GM23338 (cell line): ENCODE measurements at regions not wholly inside any gene's neighbourhood (a gene's known extent, or its start where the extent isn't known, plus 50 kb on each side); places are given as distances from the start of the nearest gene placed in this dataset.

Experiments
- CREB1 ChIP-seq: fragments of 250-450 bp; sonication (Bioruptor Pico); IDR thresholded peaks from 2 replicates; pipeline ENCODE4 v1.5.0; 2020; ENCODE audit warnings: low read depth, mild to moderate bottlenecking, moderate library complexity
- CTCF ChIP-seq, 2 experiments: fragments of 200-600 bp in 1 of 2; sonication (generic) in 1 of 2; conservative IDR thresholded peaks; 2 replicates each; pipeline versions ENCODE4 v1.5.1 to v1.6.1; 2016 to 2017; ENCODE audit warnings: antibody characterized with exemption in 2 of 2, low read depth in 2 of 2, mild to moderate bottlenecking in 2 of 2, moderate library complexity in 1 of 2
- ETS1 ChIP-seq: IDR thresholded peaks from 2 replicates; pipeline ENCODE4 v1.6.1; 2016; ENCODE audit warnings: antibody characterized with exemption
- EZH2 ChIP-seq: fragments of 200-600 bp; sonication (generic); IDR thresholded peaks from one replicate; pipeline ENCODE4 v1.8.0; 2017; ENCODE audit warnings: antibody characterized with exemption, mild to moderate bottlenecking, low read depth; ENCODE audit not compliant: unreplicated experiment
- EZH2phosphoT487 ChIP-seq: fragments of 200-600 bp; sonication (generic); IDR thresholded peaks from one replicate; pipeline ENCODE4 v1.8.1; 2018; ENCODE audit warnings: antibody characterized with exemption; ENCODE audit not compliant: unreplicated experiment
- NANOG ChIP-seq: IDR thresholded peaks from 2 replicates; pipeline ENCODE4 v1.6.1; 2016; ENCODE audit warnings: antibody characterized with exemption, borderline replicate concordance
- POLR2AphosphoS5 ChIP-seq: IDR thresholded peaks from 2 replicates; pipeline ENCODE4 v1.6.1; 2016; ENCODE audit warnings: antibody characterized with exemption, low read depth
- STAT1 ChIP-seq: IDR thresholded peaks from one replicate; pipeline ENCODE4 v1.6.1; 2016; ENCODE audit warnings: antibody characterized with exemption; ENCODE audit not compliant: unreplicated experiment
- ZNF114 ChIP-seq: fragments of 250-450 bp; sonication (Bioruptor Pico); IDR thresholded peaks from 2 replicates; pipeline ENCODE4 v1.5.0; 2020; ENCODE audit warnings: mild to moderate bottlenecking, moderate library complexity
- TF ChIP-seq, protein P1 (sequence below): IDR thresholded peaks from one replicate; pipeline ENCODE4 v1.6.1; 2018; ENCODE audit warnings: antibody characterized with exemption; ENCODE audit not compliant: unreplicated experiment

- no peak for TF ChIP-seq EZH2
- no peak for TF ChIP-seq CTCF (conservative IDR thresholded peaks at IDR 0.05; ENCODE audit: low read depth in 2 of 2)
- no peak for TF ChIP-seq EZH2phosphoT487
- no peak for TF ChIP-seq POLR2AphosphoS5
- no peak for TF ChIP-seq CREB1 (CRISPR knock-in tag)
- TF ChIP-seq, protein P1, sequence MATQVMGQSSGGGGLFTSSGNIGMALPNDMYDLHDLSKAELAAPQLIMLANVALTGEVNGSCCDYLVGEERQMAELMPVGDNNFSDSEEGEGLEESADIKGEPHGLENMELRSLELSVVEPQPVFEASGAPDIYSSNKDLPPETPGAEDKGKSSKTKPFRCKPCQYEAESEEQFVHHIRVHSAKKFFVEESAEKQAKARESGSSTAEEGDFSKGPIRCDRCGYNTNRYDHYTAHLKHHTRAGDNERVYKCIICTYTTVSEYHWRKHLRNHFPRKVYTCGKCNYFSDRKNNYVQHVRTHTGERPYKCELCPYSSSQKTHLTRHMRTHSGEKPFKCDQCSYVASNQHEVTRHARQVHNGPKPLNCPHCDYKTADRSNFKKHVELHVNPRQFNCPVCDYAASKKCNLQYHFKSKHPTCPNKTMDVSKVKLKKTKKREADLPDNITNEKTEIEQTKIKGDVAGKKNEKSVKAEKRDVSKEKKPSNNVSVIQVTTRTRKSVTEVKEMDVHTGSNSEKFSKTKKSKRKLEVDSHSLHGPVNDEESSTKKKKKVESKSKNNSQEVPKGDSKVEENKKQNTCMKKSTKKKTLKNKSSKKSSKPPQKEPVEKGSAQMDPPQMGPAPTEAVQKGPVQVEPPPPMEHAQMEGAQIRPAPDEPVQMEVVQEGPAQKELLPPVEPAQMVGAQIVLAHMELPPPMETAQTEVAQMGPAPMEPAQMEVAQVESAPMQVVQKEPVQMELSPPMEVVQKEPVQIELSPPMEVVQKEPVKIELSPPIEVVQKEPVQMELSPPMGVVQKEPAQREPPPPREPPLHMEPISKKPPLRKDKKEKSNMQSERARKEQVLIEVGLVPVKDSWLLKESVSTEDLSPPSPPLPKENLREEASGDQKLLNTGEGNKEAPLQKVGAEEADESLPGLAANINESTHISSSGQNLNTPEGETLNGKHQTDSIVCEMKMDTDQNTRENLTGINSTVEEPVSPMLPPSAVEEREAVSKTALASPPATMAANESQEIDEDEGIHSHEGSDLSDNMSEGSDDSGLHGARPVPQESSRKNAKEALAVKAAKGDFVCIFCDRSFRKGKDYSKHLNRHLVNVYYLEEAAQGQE = no peak
- TF ChIP-seq ZNF114 = no peak
- TF ChIP-seq ETS1 = no peak
- TF ChIP-seq STAT1 = no peak
- no peak for TF ChIP-seq NANOG
These were observed 481.4 kb downstream of the CDH2 start for GRCh38 chr18:27695503-27695902.
